H1 (cell line): ENCODE measurements at regions not wholly inside any gene's neighbourhood (a gene's known extent, or its start where the extent isn't known, plus 50 kb on each side); places are given as distances from the start of the nearest gene placed in this dataset.
A peak's percentile ranks its signal among the peaks of the same experiment; 100 is the strongest.

Experiments used
- CTCF ChIA-PET: fragments of 300-600 bp; sonication (Branson Sonifier 250); formaldehyde crosslinking; loops from one replicate; lab custom pipeline; 2021; ENCODE audit not compliant: partially characterized antibody; lab: Charles Lee
- POLR2A ChIA-PET: fragments of 300-600 bp; sonication (Branson Sonifier 250); formaldehyde crosslinking; loops from one replicate; lab custom pipeline; 2021; ENCODE audit warnings: inconsistent platforms; ENCODE audit not compliant: partially characterized antibody; lab: Charles Lee
- DNase-seq, 2 experiments: peaks; one replicate each; pipeline versions ENCODE4 v3.0.0 to v3.0.0-alpha.2; 2010 to 2022; ENCODE audit warnings: low spot score in 2 of 2, low read depth in 1 of 2, mixed read lengths in 1 of 2
- FAIRE-seq: peaks from 2 replicates; lab custom pipeline; 2011; peaks lifted over from hg19 to GRCh38; lab: Jason Lieb, UNC
- H2AFZ ChIP-seq: 2 replicates; pipeline ENCODE4 v1.8.1; 2012; ENCODE audit warnings: low read length, inconsistent platforms
- H2AK5ac ChIP-seq: 2 replicates; pipeline ENCODE4 v1.6.1; 2013; ENCODE audit warnings: low read depth, low read length
- H2BK120ac ChIP-seq: replicated peaks from 2 replicates; pipeline ENCODE3; 2013; ENCODE audit warnings: low read depth, low read length, inconsistent platforms
- H2BK12ac ChIP-seq: 2 replicates; pipeline ENCODE4 v1.6.1; 2013; ENCODE audit warnings: low read depth, low read length
- H2BK15ac ChIP-seq: 2 replicates; pipeline ENCODE4 v1.6.1; 2013; ENCODE audit warnings: low read length
- H2BK20ac ChIP-seq: 2 replicates; pipeline ENCODE4 v1.6.1; 2013; ENCODE audit warnings: low read length
- H2BK5ac ChIP-seq: 2 replicates; pipeline ENCODE4 v1.6.1; 2013; ENCODE audit warnings: low read depth, low read length
- H3K14ac ChIP-seq: 2 replicates; pipeline ENCODE4 v1.6.1; 2013; ENCODE audit warnings: inconsistent platforms; ENCODE audit not compliant: insufficient read length
- H3K18ac ChIP-seq: 2 replicates; pipeline ENCODE4 v1.6.1; 2013; ENCODE audit warnings: low read length; ENCODE audit errors: extremely low read depth
- H3K23ac ChIP-seq: 2 replicates; pipeline ENCODE4 v1.6.1; 2013; ENCODE audit warnings: inconsistent platforms; ENCODE audit not compliant: insufficient read length
- H3K23me2 ChIP-seq: 2 replicates; pipeline ENCODE4 v1.6.1; 2013; ENCODE audit warnings: low read depth, low read length
- H3K27ac ChIP-seq: 2 replicates; pipeline ENCODE4 v1.6.1; 2011; ENCODE audit warnings: low read depth, low read length, inconsistent platforms
- H3K27me3 ChIP-seq, 4 experiments: replicated peaks in 1 of 4; 1 replicate in 1 of 4; 2 replicates in 3 of 4; pipeline versions ENCODE4 v1.6.1 to v1.8.1; 2011 to 2013; ENCODE audit warnings: low read length in 3 of 4, mild to moderate bottlenecking in 3 of 4, inconsistent platforms in 2 of 4, mixed read lengths in 2 of 4, moderate library complexity in 1 of 4; ENCODE audit not compliant: control insufficient read depth in 3 of 4, insufficient read depth in 3 of 4; ENCODE audit errors: extremely low read depth in 1 of 4
- H3K36me3 ChIP-seq, 4 experiments: 2 replicates each; pipeline versions ENCODE4 v1.6.1 to v1.8.1; 2011 to 2013; ENCODE audit warnings: mild to moderate bottlenecking in 4 of 4, low read length in 3 of 4, moderate library complexity in 2 of 4, control low read depth in 1 of 4, inconsistent platforms in 1 of 4; ENCODE audit not compliant: insufficient read depth in 4 of 4, control insufficient read depth in 2 of 4
- H3K4ac ChIP-seq: replicated peaks from 2 replicates; pipeline ENCODE3; 2013; ENCODE audit warnings: low read length, low read depth, mixed read lengths, inconsistent platforms; ENCODE audit not compliant: insufficient read length
- H3K4me1 ChIP-seq, 4 experiments: replicated peaks in 1 of 4; 1 replicate in 1 of 4; 2 replicates in 3 of 4; pipeline versions ENCODE4 v1.6.1 to v1.8.1; 2011 to 2013; ENCODE audit warnings: low read length in 3 of 4, inconsistent platforms in 2 of 4, mixed read lengths in 1 of 4; ENCODE audit not compliant: insufficient read depth in 4 of 4, control insufficient read depth in 3 of 4
- H3K4me2 ChIP-seq, 2 experiments: 2 replicates each; pipeline versions ENCODE4 v1.6.1 to v1.8.1; 2011 to 2013; ENCODE audit warnings: low read depth in 2 of 2, low read length in 2 of 2, control low read depth in 1 of 2, inconsistent platforms in 1 of 2, mild to moderate bottlenecking in 1 of 2; ENCODE audit not compliant: insufficient read depth in 1 of 2
- H3K4me3 ChIP-seq, 4 experiments: fragments of 200-600, 300-600 bp in 1 of 4; sonication (generic), shearing (Covaris generic), sonication (Bioruptor Twin) in 1 of 4; 2 replicates each; pipeline versions ENCODE4 v1.5.1 to v1.8.1; 2011 to 2016; ENCODE audit warnings: low read length in 4 of 4, low read depth in 3 of 4, control low read depth in 2 of 4, inconsistent platforms in 2 of 4, mild to moderate bottlenecking in 2 of 4, mixed read lengths in 1 of 4, moderate library complexity in 1 of 4; ENCODE audit not compliant: insufficient read depth in 2 of 4; ENCODE audit errors: extremely low read depth in 1 of 4
- H3K56ac ChIP-seq: replicated peaks from 2 replicates; pipeline ENCODE3; 2013; ENCODE audit warnings: low read depth, mild to moderate bottlenecking, mixed read lengths, low read length, inconsistent platforms; ENCODE audit not compliant: insufficient read length
- H3K79me1 ChIP-seq: 2 replicates; pipeline ENCODE4 v1.6.1; 2013; ENCODE audit warnings: low read depth, low read length, control low read depth
- H3K79me2 ChIP-seq, 2 experiments: 2 replicates each; pipeline versions ENCODE4 v1.6.1 to v1.8.1; 2012 to 2013; ENCODE audit warnings: low read length in 2 of 2, mild to moderate bottlenecking in 2 of 2, inconsistent platforms in 1 of 2; ENCODE audit not compliant: insufficient read depth in 2 of 2, control insufficient read depth in 1 of 2
- H3K9ac ChIP-seq, 4 experiments: replicated peaks in 1 of 4; 1 replicate in 1 of 4; 2 replicates in 3 of 4; pipeline versions ENCODE4 v1.6.1 to v1.8.1; 2011 to 2013; ENCODE audit warnings: low read depth in 3 of 4, low read length in 3 of 4, control low read depth in 2 of 4, mild to moderate bottlenecking in 2 of 4, moderate library complexity in 2 of 4, inconsistent platforms in 1 of 4; ENCODE audit errors: extremely low read depth in 1 of 4
- H3K9me3 ChIP-seq, 2 experiments: 2 replicates each; pipeline versions ENCODE4 v1.6.1 to v1.8.1; 2012 to 2013; ENCODE audit warnings: mild to moderate bottlenecking in 2 of 2, moderate library complexity in 2 of 2, control low read depth in 1 of 2, inconsistent platforms in 1 of 2, low read depth in 1 of 2, low read length in 1 of 2, mixed read lengths in 1 of 2; ENCODE audit not compliant: insufficient read depth in 2 of 2
- H4K20me1 ChIP-seq, 2 experiments: replicated peaks in 1 of 2; 2 replicates each; pipeline versions ENCODE3 to v1.8.1; 2011 to 2013; ENCODE audit warnings: inconsistent platforms in 2 of 2, low read length in 2 of 2, mild to moderate bottlenecking in 1 of 2; ENCODE audit not compliant: insufficient read depth in 2 of 2, control insufficient read depth in 1 of 2
- H4K5ac ChIP-seq: 2 replicates; pipeline ENCODE4 v1.6.1; 2013; ENCODE audit warnings: low read length, low read depth, mixed read lengths, inconsistent platforms; ENCODE audit not compliant: insufficient read length
- H4K8ac ChIP-seq: 2 replicates; pipeline ENCODE4 v1.8.0; 2013; ENCODE audit warnings: mild to moderate bottlenecking, moderate library complexity, low read length, inconsistent platforms; ENCODE audit not compliant: insufficient read depth; ENCODE audit errors: extremely low read depth
- H4K91ac ChIP-seq: replicated peaks from 2 replicates; pipeline ENCODE3; 2013; ENCODE audit warnings: low read length, mixed read lengths, inconsistent platforms; ENCODE audit not compliant: insufficient read length
- MAFK ChIP-seq: IDR thresholded peaks from 2 replicates; pipeline ENCODE4 v1.6.1; 2012; ENCODE audit warnings: low read depth, mild to moderate bottlenecking, improper control_type of control experiment, low read length
- SIN3A ChIP-seq, 2 experiments: IDR thresholded peaks in 1 of 2; conservative IDR thresholded peaks in 1 of 2; 2 replicates each; pipeline ENCODE4 v1.6.1; 2011 to 2012; ENCODE audit warnings: low read length in 2 of 2, improper control_type of control experiment in 1 of 2, low read depth in 1 of 2, mild to moderate bottlenecking in 1 of 2
- WGBS, 2 experiments: shearing (Covaris generic) in 1 of 2; methylation state at CpG; one replicate each; pipeline versions ENCODE4 v1.1.6 to v1.1.7; 2013 to 2015; ENCODE audit warnings: low lambda C conversion rate in 2 of 2, mixed read lengths in 2 of 2, inconsistent platforms in 1 of 2, low coverage in 1 of 2, missing lambda C conversion rate in 1 of 2; ENCODE audit not compliant: insufficient replicate concordance in 2 of 2, insufficient coverage in 1 of 2, insufficient read length in 1 of 2; ENCODE audit errors: extremely low coverage in 1 of 2, missing lambda C conversion rate in 1 of 2; 5-methylcytosine and 5-hydroxymethylcytosine counted together

DNA sequence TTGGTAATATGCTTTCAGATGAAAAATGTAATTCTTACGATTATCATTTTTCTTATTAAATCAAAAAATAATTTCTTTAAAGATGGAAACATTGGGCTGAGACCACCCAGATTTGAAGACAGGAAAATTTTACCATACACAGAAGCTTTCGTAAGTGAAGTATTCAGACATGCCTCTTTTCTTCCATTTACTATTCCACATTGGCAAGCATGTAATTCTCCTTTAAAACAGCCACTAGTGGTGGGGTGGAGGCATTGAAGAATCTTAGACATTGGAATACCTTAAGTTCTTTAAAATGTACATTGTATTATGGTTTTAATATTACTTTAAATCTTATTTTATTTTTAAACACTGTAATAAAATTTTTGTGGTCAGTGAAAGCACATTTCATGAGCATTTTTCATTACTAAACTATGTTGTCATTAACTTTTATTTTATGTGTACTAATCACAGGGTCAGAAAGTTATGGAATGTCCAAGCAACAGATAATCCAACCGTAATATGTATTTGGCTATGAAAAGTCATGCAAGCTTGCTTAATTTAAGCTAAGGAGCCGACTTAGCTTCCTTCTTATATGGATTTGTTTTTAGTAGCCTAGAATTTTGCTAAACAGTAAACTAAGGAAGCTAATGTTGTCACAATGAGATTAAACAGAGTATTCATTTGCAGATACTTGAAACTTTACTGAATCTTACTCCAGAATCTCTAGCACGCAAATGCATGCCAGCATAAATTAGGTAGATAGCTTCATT lies 97.4 kb upstream of the ALDH1A1 start:
- CTCF ChIA-PET = interaction anchor here (0.7 to 2.0 kb wide), 6 partner anchors 8 to 178 kb away, joined by 3 to 5 read pairs (median 3); no protein-coding TSS in a partner anchor
- no peak for TF ChIP-seq SIN3A (conservative IDR thresholded peaks at IDR 0.05 in 1 of 2, IDR thresholded peaks at IDR 0.05 in 1 of 2; ENCODE audit: low read depth in 1 of 2, low read length in 2 of 2)
- no peak for TF ChIP-seq MAFK

More for the DNA sequence above, 97.4 kb upstream of the ALDH1A1 start:
- no peak overlapping the region for H2BK5ac ChIP-seq
- no peaks in the 10 kb centered on the region for H4K20me1 ChIP-seq
- H2BK15ac ChIP-seq = no peak overlapping the region
- H3K23ac ChIP-seq = no peak overlapping the region
- no peaks in the 10 kb centered on the region for H3K79me1 ChIP-seq
- H3K4me3 ChIP-seq = peak overlapping the region in 1 of 4 experiments; percentile 33; a peak in 1 of 8 replicates
- no peak overlapping the region for H3K27ac ChIP-seq
- H3K9ac ChIP-seq = no peak overlapping the region
- H3K18ac ChIP-seq = no peak overlapping the region
- no peak overlapping the region for H2AFZ ChIP-seq
- H3K79me2 ChIP-seq = no peaks in the 10 kb centered on the region
- H4K5ac ChIP-seq = peak overlapping the region; percentile 89
- no peak overlapping the region for H3K56ac ChIP-seq
- H2BK20ac ChIP-seq = no peak overlapping the region
- H4K91ac ChIP-seq = no peak overlapping the region
- H3K23me2 ChIP-seq = no peaks in the 10 kb centered on the region
- no peak overlapping the region for H2AK5ac ChIP-seq
- WGBS, 2 experiments = 51% methylated on average over 5 of the region's 5 CpGs; no CpG with 5 or more reads in 1 of the 2 experiments
- peak overlapping the region; percentile 31 to 56 for H3K4me2 ChIP-seq
- H2BK12ac ChIP-seq = no peak overlapping the region
- H3K36me3 ChIP-seq = no peaks in the 10 kb centered on the region
- H3K9me3 ChIP-seq = no peaks in the 10 kb centered on the region
- H4K8ac ChIP-seq = no peak overlapping the region
- H2BK120ac ChIP-seq = no peak overlapping the region
- DNase-seq (no peak), FAIRE-seq (no peak)
- POLR2A ChIA-PET = interaction anchor here (1.8 kb wide), 1 partner anchor 12 kb away, joined by 5 read pairs; no protein-coding TSS in a partner anchor
- no peak overlapping the region for H3K14ac ChIP-seq
- no peak overlapping the region for H3K4ac ChIP-seq
- peaks cover 0 to 11% (median under 1%) of the 10 kb centered on the region in 4 experiments; a peak in 2 of 7 replicates for H3K4me1 ChIP-seq
- H3K27me3 ChIP-seq = no peaks in the 10 kb centered on the region
